Trophoblast cell (in vitro differentiated cells and primary cell): ENCODE measurements at regions not wholly inside any gene's neighbourhood (a gene's known extent, or its start where the extent isn't known, plus 50 kb on each side); places are given as distances from the start of the nearest gene placed in this dataset.

Experiments
- DNase-seq, 2 donors: peaks; one replicate each; pipeline ENCODE4 v3.0.0-alpha.2; 2016
- H2AFZ ChIP-seq: 2 replicates; pipeline ENCODE4 v1.6.1; 2013; ENCODE audit warnings: low read length, moderate library complexity, mild to moderate bottlenecking; ENCODE audit not compliant: insufficient read depth, poor library complexity
- H2AK5ac ChIP-seq: 2 replicates; pipeline ENCODE4 v1.6.1; 2013; ENCODE audit warnings: mild to moderate bottlenecking, low read length
- H2BK120ac ChIP-seq: 2 replicates; pipeline ENCODE4 v1.6.1; 2013; ENCODE audit warnings: low read length, mild to moderate bottlenecking, moderate library complexity; ENCODE audit not compliant: insufficient read depth, poor library complexity
- H2BK12ac ChIP-seq: 2 replicates; pipeline ENCODE4 v1.6.1; 2013; ENCODE audit warnings: mild to moderate bottlenecking, low read length, moderate library complexity
- H2BK5ac ChIP-seq: 2 replicates; pipeline ENCODE4 v1.6.1; 2013; ENCODE audit warnings: low read length, low read depth, moderate library complexity, mild to moderate bottlenecking; ENCODE audit not compliant: poor library complexity
- H3K14ac ChIP-seq: 2 replicates; pipeline ENCODE4 v1.6.1; 2013; ENCODE audit warnings: mild to moderate bottlenecking, low read length
- H3K18ac ChIP-seq: 2 replicates; pipeline ENCODE4 v1.6.1; 2013; ENCODE audit warnings: mild to moderate bottlenecking, low read length
- H3K23ac ChIP-seq: 2 replicates; pipeline ENCODE4 v1.6.1; 2013; ENCODE audit warnings: low read length
- H3K27ac ChIP-seq: 2 replicates; pipeline ENCODE4 v1.5.1; 2013; ENCODE audit warnings: low read depth, mild to moderate bottlenecking, inconsistent platforms, low read length, moderate library complexity
- H3K27me3 ChIP-seq: 2 replicates; pipeline ENCODE4 v1.6.1; 2013; ENCODE audit warnings: inconsistent platforms, mild to moderate bottlenecking, low read length, moderate library complexity; ENCODE audit not compliant: insufficient read depth
- H3K36me3 ChIP-seq, 2 experiments: 1 replicate in 1 of 2; 2 replicates in 1 of 2; pipeline ENCODE4 v1.6.1; 2013; ENCODE audit warnings: low read length in 2 of 2, mild to moderate bottlenecking in 2 of 2, moderate library complexity in 1 of 2; ENCODE audit not compliant: insufficient read depth in 2 of 2, control insufficient read depth in 1 of 2
- H3K4ac ChIP-seq: 2 replicates; pipeline ENCODE4 v1.6.1; 2013; ENCODE audit warnings: low read depth, mild to moderate bottlenecking, low read length, moderate library complexity
- H3K4me1 ChIP-seq, 2 experiments: 1 replicate in 1 of 2; 2 replicates in 1 of 2; pipeline ENCODE4 v1.6.1; 2013; ENCODE audit warnings: low read length in 2 of 2, mild to moderate bottlenecking in 2 of 2, moderate library complexity in 1 of 2; ENCODE audit not compliant: insufficient read depth in 2 of 2, control insufficient read depth in 1 of 2
- H3K4me2 ChIP-seq: 2 replicates; pipeline ENCODE4 v1.6.1; 2013; ENCODE audit warnings: inconsistent platforms, mild to moderate bottlenecking, low read length, moderate library complexity
- H3K4me3 ChIP-seq: 2 replicates; pipeline ENCODE4 v1.5.1; 2013; ENCODE audit warnings: mild to moderate bottlenecking, low read depth, low read length, inconsistent platforms
- H3K79me1 ChIP-seq: one replicate; pipeline ENCODE4 v1.6.1; 2013; ENCODE audit warnings: low read length
- H3K79me2 ChIP-seq: 2 replicates; pipeline ENCODE4 v1.6.1; 2013; ENCODE audit warnings: low read length, mild to moderate bottlenecking; ENCODE audit not compliant: control insufficient read depth, insufficient read depth, poor library complexity
- H3K9ac ChIP-seq: 2 replicates; pipeline ENCODE4 v1.6.1; 2013; ENCODE audit warnings: mild to moderate bottlenecking, low read length
- H3K9me3 ChIP-seq: 2 replicates; pipeline ENCODE4 v1.6.1; 2013; ENCODE audit warnings: low read depth, mild to moderate bottlenecking, control low read depth, inconsistent platforms, low read length; ENCODE audit not compliant: insufficient read depth
- H4K12ac ChIP-seq: 2 replicates; pipeline ENCODE4 v1.6.1; 2013; ENCODE audit warnings: low read depth, mild to moderate bottlenecking, low read length, moderate library complexity
- H4K8ac ChIP-seq: 2 replicates; pipeline ENCODE4 v1.6.1; 2013; ENCODE audit warnings: low read depth, mild to moderate bottlenecking, low read length, moderate library complexity
- H4K91ac ChIP-seq: one replicate; pipeline ENCODE4 v1.6.1; 2013; ENCODE audit warnings: low read depth, mild to moderate bottlenecking, low read length, moderate library complexity
- WGBS: extraction: QIAGEN DNeasy Blood & Tissue Kit; methylation state at CpG from one replicate; pipeline ENCODE4 v1.1.7; 2013; ENCODE audit warnings: missing lambda C conversion rate; ENCODE audit not compliant: insufficient read length, insufficient coverage; ENCODE audit errors: extremely low coverage; 5-methylcytosine and 5-hydroxymethylcytosine counted together

DNA sequence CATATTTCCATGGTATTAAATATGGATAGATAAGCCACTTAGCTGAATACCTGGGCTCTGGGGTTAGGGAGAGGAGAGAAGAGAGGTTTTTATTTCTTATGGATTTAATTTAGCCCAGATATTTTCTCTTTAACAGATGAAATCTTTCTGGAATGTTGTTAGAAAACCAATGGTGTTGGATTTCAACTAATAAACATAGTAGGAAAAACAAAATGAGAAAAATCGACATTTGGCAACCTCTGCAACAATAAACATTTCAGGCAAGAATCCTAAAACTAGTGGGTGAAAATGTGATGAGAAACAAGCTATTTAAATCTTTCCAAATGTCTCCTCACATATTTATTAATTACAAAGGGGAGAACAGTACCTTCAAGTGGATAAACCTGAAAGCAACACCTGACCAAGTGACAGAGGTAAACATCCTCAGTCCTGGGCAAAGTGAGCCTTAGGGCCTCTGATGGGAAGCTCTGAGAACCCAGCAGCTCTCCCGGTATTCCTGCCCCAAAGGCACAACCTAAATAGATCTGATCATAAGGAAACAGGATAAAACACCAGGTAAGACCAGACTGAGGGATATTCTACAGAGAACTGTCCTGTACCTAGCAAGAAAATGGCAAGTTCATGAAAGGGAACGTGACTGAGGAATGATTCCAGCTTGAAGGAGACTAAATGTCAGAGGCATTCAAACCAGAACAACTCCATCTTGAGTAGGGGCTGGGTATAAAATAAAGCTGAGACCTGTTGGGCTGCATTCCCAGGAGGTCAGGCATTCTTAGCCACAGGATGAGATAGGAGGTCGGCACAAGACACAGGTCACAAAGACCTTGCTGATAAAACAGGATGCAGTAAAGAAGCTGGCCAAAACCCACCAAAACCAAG is 163.7 kb downstream of the ESM1 start:
- Histone ChIP-seq H2BK5ac (no peak overlapping the region), H3K36me3 (no peaks in the 10 kb centered on the region), H3K4me2 (peak overlapping the region; percentile 62), H2BK120ac (peak overlapping the region; percentile 75), H3K14ac (no peak overlapping the region), H4K91ac (no peak overlapping the region), H2BK12ac (no peak overlapping the region), H3K9me3 (no peaks in the 10 kb centered on the region), H3K4me1 (peaks cover 2 to 3% of the 10 kb centered on the region in 2 experiments), H4K8ac (no peak overlapping the region), H3K4me3 (no peak overlapping the region), H3K27ac (peak overlapping the region; percentile 80), H3K4ac (no peak overlapping the region), H3K27me3 (no peaks in the 10 kb centered on the region), H4K12ac (no peak overlapping the region), H2AFZ (no peak overlapping the region), H3K79me1 (peaks cover 2% of the 10 kb centered on the region), H2AK5ac (no peak overlapping the region), H3K9ac (no peak overlapping the region), H3K79me2 (no peaks in the 10 kb centered on the region), H3K23ac (no peak overlapping the region), H3K18ac (no peak overlapping the region)
- peak; percentile 71 to 83 for DNase-seq
- no CpG with 5 or more reads among the region's 4 CpGs for WGBS

DNA sequence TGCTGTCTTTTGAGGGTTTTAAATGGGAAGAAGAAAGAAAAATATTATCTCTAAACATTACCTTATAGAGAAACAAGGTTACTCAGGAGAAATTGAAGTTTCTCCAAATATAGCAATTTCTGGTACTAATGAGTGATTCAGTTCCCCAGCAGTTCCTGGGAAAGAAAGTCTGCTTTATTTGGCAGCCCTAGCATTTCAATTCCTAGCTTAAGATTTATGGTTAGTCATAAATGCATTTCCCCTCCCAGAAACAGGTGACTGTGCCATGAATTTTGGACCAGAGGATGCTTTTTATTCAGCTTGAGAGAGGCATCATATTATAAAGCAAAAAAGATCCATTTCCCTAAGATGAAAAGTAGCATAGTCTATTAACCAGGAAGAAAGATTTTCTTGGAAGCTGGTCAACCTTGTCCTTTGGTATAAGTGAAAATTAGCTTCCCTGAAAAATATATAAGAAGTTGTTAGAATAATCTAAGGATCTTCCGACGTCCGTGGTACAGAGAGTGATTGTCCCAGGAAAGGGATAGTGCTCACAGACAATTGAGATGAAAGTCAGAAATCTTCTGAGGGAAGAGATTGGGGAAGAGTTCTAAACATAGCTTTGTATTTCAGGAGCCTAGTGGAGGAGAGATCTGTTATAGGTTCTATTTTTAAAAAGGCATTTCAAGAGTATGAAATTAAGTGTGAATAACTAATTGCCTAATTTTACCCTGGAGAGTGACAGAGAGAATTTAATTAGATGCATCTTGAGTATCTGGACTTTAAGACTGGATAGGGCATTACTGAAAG is 164.9 kb downstream of the ESM1 start:
- Histone ChIP-seq H2BK5ac (no peak overlapping the region), H2AK5ac (no peak overlapping the region), H3K79me1 (peaks cover 2% of the 10 kb centered on the region), H3K23ac (no peak overlapping the region), H3K4me1 (peaks cover 2 to 3% of the 10 kb centered on the region in 2 experiments), H3K4ac (no peak overlapping the region), H3K14ac (no peak overlapping the region), H3K9ac (no peak overlapping the region), H3K36me3 (no peaks in the 10 kb centered on the region), H3K4me3 (no peak overlapping the region), H3K9me3 (no peaks in the 10 kb centered on the region), H3K79me2 (no peaks in the 10 kb centered on the region), H2BK120ac (no peak overlapping the region), H4K8ac (no peak overlapping the region), H3K4me2 (no peak overlapping the region), H3K27ac (no peak overlapping the region), H4K12ac (no peak overlapping the region), H4K91ac (no peak overlapping the region), H2BK12ac (no peak overlapping the region), H2AFZ (no peak overlapping the region), H3K18ac (no peak overlapping the region), H3K27me3 (no peaks in the 10 kb centered on the region)
- no CpG with 5 or more reads among the region's 3 CpGs for WGBS
- DNase-seq: no peak

GRCh38 chr5:54807421-54807820 is 178.0 kb downstream of the ESM1 start:
- Histone ChIP-seq H3K4ac (no peak overlapping the region), H3K4me3 (no peak overlapping the region), H2BK5ac (no peak overlapping the region), H3K27ac (no peak overlapping the region), H4K91ac (peak overlapping the region; percentile 32), H3K79me2 (no peaks in the 10 kb centered on the region), H4K8ac (no peak overlapping the region), H3K36me3 (no peaks in the 10 kb centered on the region), H3K4me1 (peaks cover 0 to 3% of the 10 kb centered on the region in 2 experiments), H4K12ac (no peak overlapping the region), H3K27me3 (no peaks in the 10 kb centered on the region), H3K9ac (no peak overlapping the region), H3K4me2 (no peak overlapping the region), H3K14ac (no peak overlapping the region), H2BK120ac (no peak overlapping the region), H3K79me1 (no peaks in the 10 kb centered on the region), H3K18ac (no peak overlapping the region), H2AFZ (no peak overlapping the region), H2AK5ac (no peak overlapping the region), H3K23ac (no peak overlapping the region), H2BK12ac (no peak overlapping the region), H3K9me3 (no peaks in the 10 kb centered on the region)
- peak; percentile 8 to 77 for DNase-seq
- WGBS: no CpG with 5 or more reads among the region's 1 CpG

DNA sequence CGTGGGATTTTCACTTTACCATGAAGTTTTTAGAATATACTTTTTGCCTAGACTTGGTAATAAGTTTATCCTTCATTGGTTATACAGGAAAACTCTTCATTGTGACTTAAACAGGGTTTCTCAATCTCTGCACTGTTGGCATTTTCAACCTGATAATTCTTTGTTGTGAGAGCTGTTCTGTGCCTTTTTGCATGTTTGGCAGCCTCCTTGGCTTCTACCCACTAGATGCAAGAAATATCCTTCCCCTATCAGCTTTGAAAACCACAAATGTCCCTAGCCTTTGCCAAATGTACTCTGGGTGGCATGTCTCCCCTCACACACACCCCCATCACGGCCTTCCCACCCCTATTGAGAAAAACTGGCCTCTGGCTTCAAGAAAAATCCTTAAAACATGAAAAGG is 180.9 kb downstream of the ESM1 start:
- Histone ChIP-seq H2BK5ac (no peak overlapping the region), H3K4ac (no peak overlapping the region), H3K79me2 (no peaks in the 10 kb centered on the region), H4K91ac (no peak overlapping the region), H3K4me1 (peaks cover 0 to 3% of the 10 kb centered on the region in 2 experiments), H3K14ac (no peak overlapping the region), H3K79me1 (no peaks in the 10 kb centered on the region), H2AK5ac (no peak overlapping the region), H2AFZ (no peak overlapping the region), H3K4me3 (no peak overlapping the region), H3K9ac (no peak overlapping the region), H4K8ac (no peak overlapping the region), H3K9me3 (no peaks in the 10 kb centered on the region), H2BK120ac (no peak overlapping the region), H3K27me3 (no peaks in the 10 kb centered on the region), H3K23ac (no peak overlapping the region), H2BK12ac (no peak overlapping the region), H3K18ac (no peak overlapping the region), H4K12ac (no peak overlapping the region), H3K36me3 (no peaks in the 10 kb centered on the region), H3K4me2 (no peak overlapping the region), H3K27ac (no peak overlapping the region)
- no peak for DNase-seq
- WGBS: no CpG with 5 or more reads among the region's 2 CpGs
